SK-N-SH (cell line): ENCODE measurements at regions not wholly inside any gene's neighbourhood (a gene's known extent, or its start where the extent isn't known, plus 50 kb on each side); places are given as distances from the start of the nearest gene placed in this dataset.

Experiments used
- POLR2AphosphoS5 ChIP-seq: IDR thresholded peaks from 2 replicates; pipeline ENCODE4 v1.6.1; 2012; ENCODE audit warnings: low read depth, low read length
- YY1 ChIP-seq: IDR thresholded peaks from 2 replicates; pipeline ENCODE4 v1.4.0; 2012; ENCODE audit warnings: low read depth, mild to moderate bottlenecking
- TF ChIP-seq, protein P1 (sequence below): IDR thresholded peaks from 2 replicates; pipeline ENCODE4 v1.4.0; 2012; ENCODE audit warnings: low read depth
- TF ChIP-seq, protein P2 (sequence below): fragments of 200-600 bp; sonication (generic); IDR thresholded peaks from 2 replicates; pipeline ENCODE4 v1.6.1; 2017; ENCODE audit warnings: antibody characterized with exemption, mild to moderate bottlenecking, moderate library complexity

DNA sequence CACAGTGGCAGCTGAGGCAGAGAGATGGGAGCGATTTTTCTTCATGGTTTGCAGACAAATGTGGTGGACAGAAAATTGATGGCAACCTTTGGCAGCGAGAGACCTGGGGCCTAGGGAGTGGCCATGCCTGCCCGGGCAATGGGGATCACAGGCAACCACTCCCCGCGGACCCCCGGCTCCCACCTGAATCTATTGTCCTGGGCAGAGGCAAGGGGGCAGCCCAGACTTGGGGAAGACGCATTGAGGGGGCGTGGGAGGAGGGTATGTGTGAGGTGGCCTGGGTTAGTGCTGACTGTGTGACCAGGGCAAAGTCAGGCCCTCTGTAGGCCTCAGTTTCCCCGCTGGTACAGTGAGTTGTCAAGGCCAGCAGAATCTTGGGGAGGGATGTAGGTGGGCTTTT lies 53.6 kb upstream of the BLCAP start:
- TF ChIP-seq, protein P1, sequence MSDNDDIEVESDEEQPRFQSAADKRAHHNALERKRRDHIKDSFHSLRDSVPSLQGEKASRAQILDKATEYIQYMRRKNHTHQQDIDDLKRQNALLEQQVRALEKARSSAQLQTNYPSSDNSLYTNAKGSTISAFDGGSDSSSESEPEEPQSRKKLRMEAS, result no peak
- TF ChIP-seq POLR2AphosphoS5 (no peak), YY1 (no peak)
- TF ChIP-seq, protein P2, sequence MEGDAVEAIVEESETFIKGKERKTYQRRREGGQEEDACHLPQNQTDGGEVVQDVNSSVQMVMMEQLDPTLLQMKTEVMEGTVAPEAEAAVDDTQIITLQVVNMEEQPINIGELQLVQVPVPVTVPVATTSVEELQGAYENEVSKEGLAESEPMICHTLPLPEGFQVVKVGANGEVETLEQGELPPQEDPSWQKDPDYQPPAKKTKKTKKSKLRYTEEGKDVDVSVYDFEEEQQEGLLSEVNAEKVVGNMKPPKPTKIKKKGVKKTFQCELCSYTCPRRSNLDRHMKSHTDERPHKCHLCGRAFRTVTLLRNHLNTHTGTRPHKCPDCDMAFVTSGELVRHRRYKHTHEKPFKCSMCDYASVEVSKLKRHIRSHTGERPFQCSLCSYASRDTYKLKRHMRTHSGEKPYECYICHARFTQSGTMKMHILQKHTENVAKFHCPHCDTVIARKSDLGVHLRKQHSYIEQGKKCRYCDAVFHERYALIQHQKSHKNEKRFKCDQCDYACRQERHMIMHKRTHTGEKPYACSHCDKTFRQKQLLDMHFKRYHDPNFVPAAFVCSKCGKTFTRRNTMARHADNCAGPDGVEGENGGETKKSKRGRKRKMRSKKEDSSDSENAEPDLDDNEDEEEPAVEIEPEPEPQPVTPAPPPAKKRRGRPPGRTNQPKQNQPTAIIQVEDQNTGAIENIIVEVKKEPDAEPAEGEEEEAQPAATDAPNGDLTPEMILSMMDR, result no peak
